HuH-7.5 (cell line): ENCODE measurements at regions not wholly inside any gene's neighbourhood (a gene's known extent, or its start where the extent isn't known, plus 50 kb on each side); places are given as distances from the start of the nearest gene placed in this dataset.
"Not testable (repeated sequence)": the region's sequence is repeated elsewhere in the genome, so short reads cannot be mapped to it uniquely, and the experiment has no call there.

ENCODE experiments used
- DNase-seq: peaks from one replicate; pipeline ENCODE4 v3.0.0; 2011; ENCODE audit warnings: low spot score

- DNase-seq: no peak
Measured at GRCh38 chrX:2568125-2568524, 67.3 kb upstream of the DHRSX start.

GRCh38 chrX:2566055-2566454 lies 65.3 kb upstream of the DHRSX start:
- DNase-seq: no peak

- no peak for DNase-seq
Measured at GRCh38 chrX:2561456-2561855, 60.7 kb upstream of the DHRSX start.

GRCh38 chrX:2559124-2559523 lies 58.3 kb upstream of the DHRSX start:
- DNase-seq: no peak

- no peak for DNase-seq
Measured at GRCh38 chrX:2554891-2555290, 54.1 kb upstream of the DHRSX start.

GRCh38 chrX:2554066-2554465 lies 53.3 kb upstream of the DHRSX start:
- not testable (repeated sequence) for DNase-seq

GRCh38 chrX:2552621-2553201 lies 51.9 kb upstream of the DHRSX start:
- no peak for DNase-seq

GRCh38 chrX:2550328-2551020 lies 49.7 kb upstream of the DHRSX start:
- DNase-seq: no peak
